H1 (cell line): ENCODE measurements at regions not wholly inside any gene's neighbourhood (a gene's known extent, or its start where the extent isn't known, plus 50 kb on each side); places are given as distances from the start of the nearest gene placed in this dataset.

Experiments used
- KDM5A ChIP-seq: fragments of 200-600 bp; IDR thresholded peaks from 2 replicates; pipeline ENCODE4 v1.7.1; 2012; ENCODE audit warnings: mild to moderate bottlenecking, low read length, inconsistent platforms, mixed read lengths
- POLR2A ChIP-seq, 2 experiments: IDR thresholded peaks; 1 replicate in 1 of 2; 2 replicates in 1 of 2; pipeline ENCODE4 v1.6.1; 2011; ENCODE audit warnings: low read depth in 2 of 2, low read length in 2 of 2, mild to moderate bottlenecking in 2 of 2; ENCODE audit errors: control extremely low read depth in 1 of 2

GRCh38 chr11:26837154-26837553, 115.3 kb upstream of the SLC5A12 start:
- TF ChIP-seq POLR2A (IDR thresholded peaks at IDR 0.05; ENCODE audit: control extremely low read depth in 1 of 2, low read depth in 2 of 2, low read length in 2 of 2) (no peak), KDM5A (no peak)
